Glomerular endothelial cell (primary cell): ENCODE measurements at regions not wholly inside any gene's neighbourhood (a gene's known extent, or its start where the extent isn't known, plus 50 kb on each side); places are given as distances from the start of the nearest gene placed in this dataset.
A peak's percentile ranks its signal among the peaks of the same experiment; 100 is the strongest.
"Not testable (repeated sequence)": the region's sequence is repeated elsewhere in the genome, so short reads cannot be mapped to it uniquely, and the experiment has no call there.

Experiments used
- DNase-seq: peaks from one replicate; pipeline ENCODE4 v3.0.0-alpha.2; 2011; ENCODE audit warnings: low read depth, low spot score; ENCODE audit errors: extremely low read depth

- DNase-seq = not testable (repeated sequence)
Measured at GRCh38 chr13:24992946-24993345, 103.0 kb upstream of the PABPC3 start.

GRCh38 chr13:24995225-24995804 is 100.6 kb upstream of the PABPC3 start:
- DNase-seq = peak; percentile 60

- no peak for DNase-seq
Measured at GRCh38 chr13:24997367-24997967, 98.5 kb upstream of the PABPC3 start.

GRCh38 chr13:24998433-24998832 is 97.5 kb upstream of the PABPC3 start:
- DNase-seq = no peak

DNA sequence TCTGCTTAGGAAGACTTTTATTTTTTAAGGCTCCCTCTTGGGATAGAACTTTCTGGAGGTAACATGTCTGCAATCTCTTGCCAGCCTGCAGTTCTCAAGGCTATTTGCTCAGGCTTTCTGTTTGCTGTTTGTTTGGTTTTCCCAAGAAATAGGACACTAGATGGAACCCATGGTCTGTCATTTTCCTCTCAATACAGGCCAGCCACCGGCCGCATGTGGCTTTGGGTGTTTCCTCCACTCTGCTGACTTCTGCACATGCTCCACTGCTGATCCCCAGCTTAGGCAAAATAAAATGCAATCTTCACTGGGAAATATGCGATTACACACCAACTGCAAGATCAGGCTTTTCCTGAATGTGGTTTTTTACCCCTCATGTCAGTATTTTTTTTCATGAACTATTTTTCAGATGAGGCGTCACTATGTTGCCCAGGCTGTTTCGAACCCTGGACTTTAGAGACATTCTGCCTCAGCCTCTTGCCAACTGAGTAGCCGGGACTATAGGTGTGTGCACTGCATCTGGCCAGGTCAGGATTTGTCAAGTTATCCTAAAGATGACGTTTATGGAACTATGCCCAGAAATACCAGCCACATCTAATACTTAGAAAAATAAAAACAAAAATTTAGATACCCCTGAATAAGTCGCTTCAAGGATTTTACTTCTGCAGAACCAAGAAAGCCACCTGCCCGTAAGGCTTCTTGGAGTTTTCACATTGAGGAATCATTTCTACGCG is 94.3 kb upstream of the PABPC3 start:
- DNase-seq = no peak

DNA sequence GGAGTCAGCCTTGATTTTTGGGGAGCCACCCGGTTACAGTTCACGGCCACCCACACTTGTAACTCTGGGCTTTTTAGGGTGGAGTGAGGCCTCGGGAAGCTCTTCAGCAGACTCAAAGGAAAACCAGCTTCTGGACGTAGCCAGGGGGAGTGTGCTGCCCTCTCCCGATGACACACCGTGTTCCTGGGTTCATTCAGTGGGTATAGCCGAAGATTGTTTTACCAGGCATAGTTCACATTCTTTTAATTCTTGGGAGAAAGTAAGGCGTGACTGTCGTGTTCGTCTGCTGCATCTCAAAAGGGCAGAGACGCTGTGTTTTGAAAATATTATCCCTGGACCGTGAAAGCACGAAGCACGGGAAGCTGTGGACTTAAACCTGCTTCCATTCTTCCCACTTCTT is 93.6 kb upstream of the PABPC3 start:
- not testable (repeated sequence) for DNase-seq

GRCh38 chr13:25004489-25004888 is 91.4 kb upstream of the PABPC3 start:
- DNase-seq = not testable (repeated sequence)

GRCh38 chr13:25005050-25005497 is 90.9 kb upstream of the PABPC3 start:
- DNase-seq = not testable (repeated sequence)

DNA sequence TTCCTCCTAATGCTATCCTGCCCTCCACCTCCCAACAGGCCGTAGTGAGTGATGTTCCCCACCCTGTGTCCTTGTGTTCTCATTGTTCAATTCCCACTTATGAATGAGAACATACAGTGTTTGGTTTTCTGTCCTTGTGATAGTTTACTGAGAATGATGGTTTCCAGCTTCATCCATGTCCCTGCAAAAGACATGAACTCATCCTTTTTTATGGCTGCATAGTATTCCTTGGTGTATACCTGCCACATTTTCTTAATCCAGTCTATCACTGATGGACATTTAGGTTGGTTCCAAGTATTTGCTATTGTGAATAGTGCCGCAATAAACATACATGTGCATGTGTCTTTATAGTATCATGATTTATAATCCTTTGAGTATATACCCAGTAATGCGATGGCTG is 88.5 kb upstream of the PABPC3 start:
- DNase-seq = not testable (repeated sequence)

DNA sequence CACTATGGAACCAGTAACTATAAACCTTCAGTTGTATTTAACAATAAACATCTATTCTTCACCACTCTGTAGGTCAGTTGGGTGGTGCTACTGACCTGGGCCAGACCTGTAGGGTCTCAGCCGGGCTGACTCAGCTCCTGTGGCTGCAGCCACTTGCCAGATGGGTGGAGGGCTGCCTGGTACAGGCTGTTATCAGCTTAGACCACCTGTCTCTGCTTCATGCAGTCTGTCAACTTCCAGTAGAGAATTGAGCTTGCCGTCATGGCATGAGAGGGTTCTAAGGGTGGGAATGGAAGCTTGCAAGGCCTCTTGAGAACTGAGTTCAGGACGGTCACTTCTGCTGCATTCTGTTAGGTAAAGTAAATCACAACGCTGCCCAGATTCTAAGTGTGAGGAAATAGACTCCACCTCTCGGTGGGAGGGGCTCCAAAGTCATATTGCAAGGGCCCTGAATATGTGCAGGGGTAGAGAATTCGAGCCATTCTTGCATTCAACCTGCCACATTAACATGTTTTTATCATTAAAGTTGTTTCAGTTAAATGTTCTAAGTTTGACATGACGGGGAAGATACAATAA is 81.5 kb upstream of the PABPC3 start:
- not testable (repeated sequence) for DNase-seq

- not testable (repeated sequence) for DNase-seq
Measured at GRCh38 chr13:25017176-25017575, 78.8 kb upstream of the PABPC3 start.

DNA sequence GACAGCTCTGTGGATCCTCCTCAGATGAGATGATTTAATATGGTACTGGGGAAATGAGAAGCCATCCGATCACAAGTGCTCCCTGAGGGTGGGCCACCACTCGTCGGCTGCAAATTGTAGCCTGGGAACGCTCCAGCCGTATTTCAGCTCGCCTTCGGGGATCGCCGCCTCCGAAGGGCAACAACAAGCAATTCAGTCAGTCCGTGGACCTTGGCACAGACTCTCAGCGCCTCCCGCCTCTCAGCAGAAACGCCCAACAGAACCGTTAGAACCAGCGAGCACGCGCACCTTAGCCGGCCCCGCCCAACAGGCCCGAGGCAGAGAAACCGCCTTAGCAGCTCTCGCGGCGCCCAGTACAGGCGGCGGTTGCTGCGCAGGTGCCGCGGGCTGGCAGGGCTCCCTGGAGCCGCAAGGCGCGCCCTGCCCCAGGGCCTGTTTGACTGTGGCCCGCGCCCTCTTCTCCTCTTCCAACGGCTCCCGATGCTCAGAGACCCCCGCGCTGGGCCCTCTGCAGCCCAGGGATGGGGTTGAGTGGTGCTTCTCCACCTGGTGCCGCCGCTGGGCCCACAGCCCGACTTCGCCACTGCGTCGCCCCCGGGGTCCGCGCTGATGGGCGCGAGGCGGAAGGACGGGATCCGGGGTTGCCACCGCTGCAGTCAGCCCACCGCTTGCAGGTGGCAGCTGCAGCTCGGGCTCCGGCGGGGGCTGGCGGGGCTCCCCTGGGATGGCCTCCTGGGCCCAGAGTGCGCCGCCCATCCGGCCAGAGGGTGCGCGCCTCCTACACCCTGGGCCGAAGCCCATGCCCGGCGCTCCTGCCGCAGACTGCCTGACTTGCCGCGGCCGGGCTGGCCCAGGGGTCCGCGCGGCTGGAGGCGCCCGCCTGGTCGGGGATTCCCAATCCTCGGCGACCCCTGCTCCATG is 77.9 kb upstream of the PABPC3 start:
- DNase-seq = not testable (repeated sequence)

DNA sequence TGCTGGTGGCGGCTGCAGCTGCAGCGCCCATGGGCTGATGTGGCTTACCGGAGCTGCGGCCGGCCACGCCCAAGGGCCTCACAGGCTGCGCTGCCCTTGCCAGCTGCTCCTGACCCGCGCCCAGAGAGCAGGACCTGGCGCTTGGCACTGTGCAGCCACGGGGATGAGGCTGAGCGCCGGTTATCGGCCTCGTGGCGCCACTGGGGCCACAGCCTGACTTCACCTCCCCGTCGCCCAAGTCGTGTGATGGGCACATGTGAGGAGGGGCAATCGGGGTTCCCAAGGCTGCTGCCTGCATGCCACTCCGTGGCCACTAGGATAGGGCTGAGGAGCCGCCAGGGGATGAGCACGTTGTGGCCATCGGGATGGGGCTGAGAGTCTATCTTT is 77.2 kb upstream of the PABPC3 start:
- no peak for DNase-seq

DNA sequence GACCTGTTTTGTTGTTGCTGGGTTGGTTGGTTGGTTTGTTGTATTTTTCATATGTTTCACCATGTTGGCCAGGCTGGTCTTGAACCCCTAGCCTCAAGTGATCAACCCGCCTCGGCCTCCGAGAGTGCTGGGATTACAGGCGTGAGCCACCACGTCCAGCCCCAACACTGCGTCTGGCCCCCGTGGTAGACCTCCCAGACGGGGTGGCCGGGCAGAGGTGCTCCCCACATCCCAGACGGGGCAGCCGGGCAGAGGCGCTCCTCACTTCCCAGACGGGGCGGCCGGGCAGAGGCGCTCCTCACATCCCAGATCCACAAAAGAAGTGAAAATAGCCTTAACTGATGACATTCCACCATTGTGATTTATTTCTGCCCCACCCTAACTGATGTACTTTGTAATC is 76.2 kb upstream of the PABPC3 start:
- DNase-seq = not testable (repeated sequence)

- no peak for DNase-seq
Measured at GRCh38 chr13:25024175-25024574, 71.8 kb upstream of the PABPC3 start.

- DNase-seq = no peak
Measured at GRCh38 chr13:25032160-25032559, 63.8 kb upstream of the PABPC3 start.

- no peak for DNase-seq
Measured at GRCh38 chr13:25034173-25034572, 61.8 kb upstream of the PABPC3 start.

DNA sequence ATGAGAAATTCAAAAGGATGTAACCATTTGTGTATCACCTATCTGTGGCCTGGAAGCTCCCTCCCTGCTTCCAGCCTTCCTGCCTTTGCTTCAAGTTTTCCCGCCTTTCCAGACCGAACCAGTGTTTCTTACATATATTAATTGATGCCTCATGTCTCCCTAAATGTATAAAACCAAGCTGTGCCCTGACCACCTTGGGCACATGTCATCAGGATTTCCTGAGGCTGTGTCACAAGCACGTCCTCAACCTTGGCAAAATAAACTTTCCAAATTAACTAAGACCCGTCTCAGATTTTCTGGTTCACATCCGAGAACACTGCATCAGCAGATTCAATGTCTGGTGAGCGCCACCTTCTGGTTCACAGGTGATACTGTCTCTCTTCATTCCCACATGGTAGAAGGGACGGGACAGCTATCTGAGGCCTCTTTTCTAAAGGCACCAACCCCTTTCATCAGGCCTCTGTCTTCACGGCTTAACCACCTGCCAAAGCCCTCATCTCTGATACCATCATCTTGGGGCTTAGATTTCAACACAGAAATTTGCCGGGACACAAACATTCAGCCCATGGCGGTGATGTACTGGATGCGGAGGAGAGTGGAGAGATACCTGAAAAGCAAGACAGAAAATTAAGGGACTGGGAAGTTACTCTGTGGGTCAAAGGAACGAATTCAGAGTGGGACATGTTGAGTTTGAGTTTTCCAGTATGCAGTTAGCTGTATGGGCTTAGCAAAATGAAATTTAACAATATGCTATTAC is 58.7 kb upstream of the PABPC3 start:
- peak; percentile 31 for DNase-seq

GRCh38 chr13:25042151-25042865 is 53.6 kb upstream of the PABPC3 start:
- no peak for DNase-seq
